ENCODE measurements at regions not wholly inside any gene's neighbourhood (a gene's known extent, or its start where the extent isn't known, plus 50 kb on each side); places are given as distances from the start of the nearest gene placed in this dataset.

DNA sequence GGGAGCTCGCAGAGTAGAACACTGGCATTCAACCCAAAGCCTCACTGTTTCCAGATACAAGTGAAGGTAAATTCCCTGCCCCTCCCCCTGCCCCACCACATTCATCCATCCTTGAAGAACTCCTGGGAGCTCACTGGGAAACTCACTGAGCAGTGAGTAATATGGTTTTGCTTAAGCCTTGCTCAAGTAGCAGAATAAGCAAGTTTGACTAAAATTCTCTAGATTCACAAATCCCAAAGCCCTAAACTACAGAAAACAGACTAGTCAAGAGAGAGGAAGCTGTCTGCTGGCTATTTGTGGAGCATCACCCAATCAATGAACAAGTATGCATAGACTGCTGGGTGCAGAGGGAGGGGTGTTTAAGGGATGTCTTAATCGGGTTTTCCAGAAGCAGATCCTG lies 82.1 kb downstream of the UNC5CL start:
- Histone ChIP-seq H4K20me1 (replicated peaks in 1 of 2; ENCODE audit: control insufficient read depth in 1 of 2, insufficient read depth in 2 of 2, low read length in 2 of 2) (no peaks in the 10 kb centered on the region), H3K27me3 (replicated peaks in 1 of 4; ENCODE audit: control insufficient read depth in 3 of 4, extremely low read depth in 1 of 4, insufficient read depth in 3 of 4, low read length in 3 of 4) (no peaks in the 10 kb centered on the region), H4K5ac (ENCODE audit: insufficient read length, low read depth, low read length) (no peak overlapping the region), H3K9me3 (ENCODE audit: insufficient read depth in 2 of 2, low read depth in 1 of 2, low read length in 1 of 2) (no peaks in the 10 kb centered on the region), H2AFZ (ENCODE audit: low read length) (no peak overlapping the region), H3K27ac (ENCODE audit: low read depth, low read length) (no peak overlapping the region), H2BK120ac (replicated peaks; ENCODE audit: low read depth, low read length) (no peak overlapping the region), H3K36me3 (ENCODE audit: control insufficient read depth in 2 of 4, insufficient read depth in 4 of 4, low read length in 3 of 4) (no peaks in the 10 kb centered on the region), H3K4ac (replicated peaks; ENCODE audit: insufficient read length, low read depth, low read length) (no peak overlapping the region), H3K79me1 (ENCODE audit: low read depth, low read length) (no peaks in the 10 kb centered on the region), H4K8ac (ENCODE audit: extremely low read depth, insufficient read depth, low read length) (no peak overlapping the region), H3K23ac (ENCODE audit: insufficient read length) (no peak overlapping the region), H3K14ac (ENCODE audit: insufficient read length) (no peak overlapping the region), H3K23me2 (ENCODE audit: low read depth, low read length) (peaks cover 3% of the 10 kb centered on the region; the same call in 1 of the 2 replicates), H3K4me1 (replicated peaks in 1 of 4; ENCODE audit: control insufficient read depth in 3 of 4, insufficient read depth in 4 of 4, low read length in 3 of 4) (no peaks in the 10 kb centered on the region), H3K4me3 (ENCODE audit: extremely low read depth in 1 of 4, insufficient read depth in 2 of 4, low read depth in 3 of 4, low read length in 4 of 4) (no peak overlapping the region), H2BK5ac (ENCODE audit: low read depth, low read length) (no peak overlapping the region), H2BK20ac (ENCODE audit: low read length) (no peak overlapping the region), H3K79me2 (ENCODE audit: control insufficient read depth in 1 of 2, insufficient read depth in 2 of 2, low read length in 2 of 2) (no peaks in the 10 kb centered on the region), H3K18ac (ENCODE audit: extremely low read depth, low read length) (no peak overlapping the region), H3K56ac (replicated peaks; ENCODE audit: insufficient read length, low read depth, low read length) (no peak overlapping the region), H3K9ac (replicated peaks in 1 of 4; ENCODE audit: extremely low read depth in 1 of 4, low read depth in 3 of 4, low read length in 3 of 4) (no peak overlapping the region), H2BK15ac (ENCODE audit: low read length) (no peak overlapping the region), H2AK5ac (ENCODE audit: low read depth, low read length) (no peak overlapping the region), H4K91ac (replicated peaks; ENCODE audit: insufficient read length, low read length) (no peak overlapping the region), H3K4me2 (ENCODE audit: insufficient read depth in 1 of 2, low read depth in 2 of 2, low read length in 2 of 2) (no peak overlapping the region), H2BK12ac (ENCODE audit: low read depth, low read length) (no peak overlapping the region)
- FAIRE-seq, result no peak
- ChIA-PET CTCF (ENCODE audit: partially characterized antibody) (interaction anchor here (1.3 to 2.1 kb wide), 3 partner anchors 9 to 71 kb away, joined by 4 to 10 read pairs (median 5); no protein-coding TSS in a partner anchor), POLR2A (ENCODE audit: partially characterized antibody) (no interaction called here)
- DNase-seq (ENCODE audit: low read depth in 1 of 2, low spot score in 2 of 2), result no peak
- no peak for TF ChIP-seq CREB1 (IDR thresholded peaks at IDR 0.05)
- WGBS, 2 experiments (ENCODE audit: extremely low coverage in 1 of 2, insufficient coverage in 1 of 2, insufficient read length in 1 of 2, insufficient replicate concordance in 2 of 2, low coverage in 1 of 2, low lambda C conversion rate in 2 of 2, missing lambda C conversion rate in 1 of 2), result 67% methylated on average over 2 of the region's 2 CpGs; no CpG with 5 or more reads in 1 of the 2 experiments
